SK-N-SH treated with all-trans-retinoic acid at 6 μM for 48 hours (cell line): ENCODE measurements at regions not wholly inside any gene's neighbourhood (a gene's known extent, or its start where the extent isn't known, plus 50 kb on each side); places are given as distances from the start of the nearest gene placed in this dataset.

Source experiments
- ATAC-seq: fragments of 200-7000 bp; cut with Tn5 transposase; 3 replicates; pipeline ENCODE4 v1.9.1; 2020; ENCODE audit warnings: mild to moderate bottlenecking, moderate library complexity
- CSDC2 ChIP-seq: fragments of 250-450 bp; sonication (Bioruptor Pico); IDR thresholded peaks from 2 replicates; pipeline ENCODE4 v1.5.0; 2020; ENCODE audit warnings: mild to moderate bottlenecking, moderate library complexity
- ESRRG ChIP-seq: fragments of 250-450 bp; sonication (Bioruptor Pico); IDR thresholded peaks from 2 replicates; pipeline ENCODE4 v1.6.1; 2021; ENCODE audit warnings: mild to moderate bottlenecking
- GLIS3 ChIP-seq: fragments of 250-450 bp; sonication (Bioruptor Pico); IDR thresholded peaks from 2 replicates; pipeline ENCODE4 v1.5.0; 2020; ENCODE audit warnings: mild to moderate bottlenecking, moderate library complexity
- ISL1 ChIP-seq: fragments of 250-450 bp; sonication (Bioruptor Pico); IDR thresholded peaks from 2 replicates; pipeline ENCODE4 v2.1.2; 2022; ENCODE audit warnings: mild to moderate bottlenecking, moderate library complexity
- OSR1 ChIP-seq: fragments of 250-450 bp; sonication (Bioruptor Pico); IDR thresholded peaks from 2 replicates; pipeline ENCODE4 v1.8.0; 2022; ENCODE audit warnings: moderate library complexity, mild to moderate bottlenecking, inconsistent platforms
- PATZ1 ChIP-seq: fragments of 250-450 bp; sonication (Bioruptor Pico); IDR thresholded peaks from 2 replicates; pipeline ENCODE4 v1.8.0; 2020; ENCODE audit warnings: mild to moderate bottlenecking, moderate library complexity, borderline replicate concordance
- POU6F1 ChIP-seq: fragments of 250-450 bp; sonication (Bioruptor Pico); IDR thresholded peaks from 2 replicates; pipeline ENCODE4 v1.8.0; 2021; ENCODE audit warnings: low read depth, mild to moderate bottlenecking, moderate library complexity, borderline replicate concordance
- PPARA ChIP-seq: fragments of 250-450 bp; sonication (Bioruptor Pico); IDR thresholded peaks from 2 replicates; pipeline ENCODE4 v1.5.0; 2020; ENCODE audit warnings: mild to moderate bottlenecking, borderline replicate concordance
- RARB ChIP-seq: fragments of 250-450 bp; sonication (Bioruptor Pico); IDR thresholded peaks from 2 replicates; pipeline ENCODE4 v1.8.0; 2021; ENCODE audit warnings: mild to moderate bottlenecking, moderate library complexity
- SNAI2 ChIP-seq: fragments of 250-450 bp; sonication (Bioruptor Pico); IDR thresholded peaks from 2 replicates; pipeline ENCODE4 v1.5.0; 2020; ENCODE audit warnings: mild to moderate bottlenecking, moderate library complexity
- TCF4 ChIP-seq: fragments of 250-450 bp; sonication (Bioruptor Pico); IDR thresholded peaks from 2 replicates; pipeline ENCODE4 v1.8.0; 2021; ENCODE audit warnings: mild to moderate bottlenecking, moderate library complexity, borderline replicate concordance
- TOX ChIP-seq: fragments of 250-450 bp; sonication (Bioruptor Pico); IDR thresholded peaks from 2 replicates; pipeline ENCODE4 v1.8.0; 2021; ENCODE audit warnings: mild to moderate bottlenecking, moderate library complexity, borderline replicate concordance
- ZC3H10 ChIP-seq: fragments of 250-450 bp; sonication (Bioruptor Pico); IDR thresholded peaks from 2 replicates; pipeline ENCODE4 v1.5.1; 2021; ENCODE audit warnings: mild to moderate bottlenecking, moderate library complexity
- ZFP3 ChIP-seq: fragments of 250-450 bp; sonication (Bioruptor Pico); IDR thresholded peaks from 2 replicates; pipeline ENCODE4 v1.5.0; 2020; ENCODE audit warnings: mild to moderate bottlenecking, moderate library complexity
- ZFP30 ChIP-seq: fragments of 450-650 bp; formaldehyde crosslinking; IDR thresholded peaks from 2 replicates; pipeline ENCODE4 v1.5.0; 2022; ENCODE audit warnings: mild to moderate bottlenecking, moderate library complexity
- ZNF70 ChIP-seq: fragments of 450-650 bp; formaldehyde crosslinking; IDR thresholded peaks from 2 replicates; pipeline ENCODE4 v1.5.0; 2020; ENCODE audit warnings: mild to moderate bottlenecking, moderate library complexity
- ZNF8 ChIP-seq: fragments of 450-650 bp; formaldehyde crosslinking; IDR thresholded peaks from 2 replicates; pipeline ENCODE4 v1.5.0; 2020; ENCODE audit warnings: mild to moderate bottlenecking, moderate library complexity
- TF ChIP-seq, protein P1 (sequence below): fragments of 250-450 bp; sonication (Bioruptor Pico); IDR thresholded peaks from 2 replicates; pipeline ENCODE4 v1.5.1; 2021; ENCODE audit warnings: mild to moderate bottlenecking, moderate library complexity
- TF ChIP-seq, protein P2 (sequence below): fragments of 250-450 bp; sonication (Bioruptor Pico); IDR thresholded peaks from 2 replicates; pipeline ENCODE4 v1.5.1; 2020; ENCODE audit warnings: low read depth, mild to moderate bottlenecking, moderate library complexity
- TF ChIP-seq, protein P3 (sequence below): fragments of 250-450 bp; sonication (Bioruptor Pico); IDR thresholded peaks from 2 replicates; pipeline ENCODE4 v1.5.0; 2020; ENCODE audit warnings: mild to moderate bottlenecking, moderate library complexity

- TF ChIP-seq SNAI2 (no peak), ZC3H10 (CRISPR knock-in tag) (no peak), GLIS3 (CRISPR knock-in tag) (no peak), PPARA (CRISPR knock-in tag) (no peak), POU6F1 (CRISPR knock-in tag) (no peak), RARB (no peak), TOX (CRISPR knock-in tag) (no peak), ZFP3 (CRISPR knock-in tag) (no peak), ZNF70 (no peak), ISL1 (CRISPR knock-in tag) (no peak)
- TF ChIP-seq, protein P1, sequence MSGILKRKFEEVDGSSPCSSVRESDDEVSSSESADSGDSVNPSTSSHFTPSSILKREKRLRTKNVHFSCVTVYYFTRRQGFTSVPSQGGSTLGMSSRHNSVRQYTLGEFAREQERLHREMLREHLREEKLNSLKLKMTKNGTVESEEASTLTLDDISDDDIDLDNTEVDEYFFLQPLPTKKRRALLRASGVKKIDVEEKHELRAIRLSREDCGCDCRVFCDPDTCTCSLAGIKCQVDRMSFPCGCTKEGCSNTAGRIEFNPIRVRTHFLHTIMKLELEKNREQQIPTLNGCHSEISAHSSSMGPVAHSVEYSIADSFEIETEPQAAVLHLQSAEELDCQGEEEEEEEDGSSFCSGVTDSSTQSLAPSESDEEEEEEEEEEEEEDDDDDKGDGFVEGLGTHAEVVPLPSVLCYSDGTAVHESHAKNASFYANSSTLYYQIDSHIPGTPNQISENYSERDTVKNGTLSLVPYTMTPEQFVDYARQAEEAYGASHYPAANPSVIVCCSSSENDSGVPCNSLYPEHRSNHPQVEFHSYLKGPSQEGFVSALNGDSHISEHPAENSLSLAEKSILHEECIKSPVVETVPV: no peak
- TF ChIP-seq, protein P2, sequence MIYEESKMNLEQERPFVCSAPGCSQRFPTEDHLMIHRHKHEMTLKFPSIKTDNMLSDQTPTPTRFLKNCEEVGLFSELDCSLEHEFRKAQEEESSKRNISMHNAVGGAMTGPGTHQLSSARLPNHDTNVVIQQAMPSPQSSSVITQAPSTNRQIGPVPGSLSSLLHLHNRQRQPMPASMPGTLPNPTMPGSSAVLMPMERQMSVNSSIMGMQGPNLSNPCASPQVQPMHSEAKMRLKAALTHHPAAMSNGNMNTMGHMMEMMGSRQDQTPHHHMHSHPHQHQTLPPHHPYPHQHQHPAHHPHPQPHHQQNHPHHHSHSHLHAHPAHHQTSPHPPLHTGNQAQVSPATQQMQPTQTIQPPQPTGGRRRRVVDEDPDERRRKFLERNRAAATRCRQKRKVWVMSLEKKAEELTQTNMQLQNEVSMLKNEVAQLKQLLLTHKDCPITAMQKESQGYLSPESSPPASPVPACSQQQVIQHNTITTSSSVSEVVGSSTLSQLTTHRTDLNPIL (CRISPR knock-in tag): no peak
- no peak for ATAC-seq
These were observed 378.8 kb downstream of the USP25 start for GRCh38 chr21:16108561-16109075.

DNA sequence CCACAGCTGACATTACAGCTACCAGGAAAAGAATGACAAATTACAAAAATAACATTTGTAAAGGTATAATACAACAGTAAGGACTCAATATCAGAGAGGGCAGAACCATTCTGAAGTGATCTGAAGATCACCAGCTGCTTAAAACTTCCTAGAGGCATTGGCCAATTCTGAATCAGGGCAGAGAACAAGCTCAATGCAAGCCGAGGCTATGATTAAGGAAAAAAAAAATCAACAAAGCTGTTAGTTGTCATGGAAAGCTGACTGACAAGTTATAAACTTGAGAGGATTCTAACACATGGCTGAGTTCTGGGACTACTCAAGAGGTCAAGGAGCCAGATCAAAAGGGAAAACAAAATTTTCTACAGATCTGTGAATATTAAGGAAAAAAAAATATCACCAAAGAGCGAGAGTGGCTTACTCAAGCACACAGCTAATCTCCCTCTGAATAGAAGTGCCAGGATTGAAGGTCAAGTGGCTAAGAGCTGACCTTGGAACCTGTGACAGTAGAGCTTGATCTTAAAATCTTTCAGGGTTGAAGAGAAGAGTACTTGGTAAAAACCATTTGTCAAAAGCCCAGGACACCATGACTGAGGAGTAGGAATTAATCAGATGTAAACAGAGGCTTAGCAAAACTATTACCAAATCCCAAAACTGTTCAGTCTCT, 383.4 kb downstream of the USP25 start:
- no peak for ATAC-seq
- TF ChIP-seq, protein P2 (CRISPR knock-in tag): no peak
- TF ChIP-seq ZNF8 (CRISPR knock-in tag) (no peak), ZFP3 (CRISPR knock-in tag) (no peak), ESRRG (CRISPR knock-in tag) (no peak), SNAI2 (no peak), CSDC2 (CRISPR knock-in tag) (no peak), RARB (no peak), ZNF70 (no peak), ISL1 (CRISPR knock-in tag) (no peak), PPARA (CRISPR knock-in tag) (no peak), TOX (CRISPR knock-in tag) (no peak), POU6F1 (CRISPR knock-in tag) (no peak), ZFP30 (no peak), TCF4 (CRISPR knock-in tag) (no peak), PATZ1 (CRISPR knock-in tag) (no peak), OSR1 (CRISPR knock-in tag) (no peak)
- TF ChIP-seq, protein P3, sequence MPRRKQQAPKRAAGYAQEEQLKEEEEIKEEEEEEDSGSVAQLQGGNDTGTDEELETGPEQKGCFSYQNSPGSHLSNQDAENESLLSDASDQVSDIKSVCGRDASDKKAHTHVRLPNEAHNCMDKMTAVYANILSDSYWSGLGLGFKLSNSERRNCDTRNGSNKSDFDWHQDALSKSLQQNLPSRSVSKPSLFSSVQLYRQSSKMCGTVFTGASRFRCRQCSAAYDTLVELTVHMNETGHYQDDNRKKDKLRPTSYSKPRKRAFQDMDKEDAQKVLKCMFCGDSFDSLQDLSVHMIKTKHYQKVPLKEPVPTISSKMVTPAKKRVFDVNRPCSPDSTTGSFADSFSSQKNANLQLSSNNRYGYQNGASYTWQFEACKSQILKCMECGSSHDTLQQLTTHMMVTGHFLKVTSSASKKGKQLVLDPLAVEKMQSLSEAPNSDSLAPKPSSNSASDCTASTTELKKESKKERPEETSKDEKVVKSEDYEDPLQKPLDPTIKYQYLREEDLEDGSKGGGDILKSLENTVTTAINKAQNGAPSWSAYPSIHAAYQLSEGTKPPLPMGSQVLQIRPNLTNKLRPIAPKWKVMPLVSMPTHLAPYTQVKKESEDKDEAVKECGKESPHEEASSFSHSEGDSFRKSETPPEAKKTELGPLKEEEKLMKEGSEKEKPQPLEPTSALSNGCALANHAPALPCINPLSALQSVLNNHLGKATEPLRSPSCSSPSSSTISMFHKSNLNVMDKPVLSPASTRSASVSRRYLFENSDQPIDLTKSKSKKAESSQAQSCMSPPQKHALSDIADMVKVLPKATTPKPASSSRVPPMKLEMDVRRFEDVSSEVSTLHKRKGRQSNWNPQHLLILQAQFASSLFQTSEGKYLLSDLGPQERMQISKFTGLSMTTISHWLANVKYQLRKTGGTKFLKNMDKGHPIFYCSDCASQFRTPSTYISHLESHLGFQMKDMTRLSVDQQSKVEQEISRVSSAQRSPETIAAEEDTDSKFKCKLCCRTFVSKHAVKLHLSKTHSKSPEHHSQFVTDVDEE (CRISPR knock-in tag): no peak
